COR-L47 (cell line): ENCODE measurements at regions not wholly inside any gene's neighbourhood (a gene's known extent, or its start where the extent isn't known, plus 50 kb on each side); places are given as distances from the start of the nearest gene placed in this dataset.
"Not testable (repeated sequence)": the region's sequence is repeated elsewhere in the genome, so short reads cannot be mapped to it uniquely, and the experiment has no call there.

ENCODE experiments used
- DNase-seq: peaks from one replicate; lab custom pipeline; 2025; lab: John Stamatoyannopoulos, UW

DNA sequence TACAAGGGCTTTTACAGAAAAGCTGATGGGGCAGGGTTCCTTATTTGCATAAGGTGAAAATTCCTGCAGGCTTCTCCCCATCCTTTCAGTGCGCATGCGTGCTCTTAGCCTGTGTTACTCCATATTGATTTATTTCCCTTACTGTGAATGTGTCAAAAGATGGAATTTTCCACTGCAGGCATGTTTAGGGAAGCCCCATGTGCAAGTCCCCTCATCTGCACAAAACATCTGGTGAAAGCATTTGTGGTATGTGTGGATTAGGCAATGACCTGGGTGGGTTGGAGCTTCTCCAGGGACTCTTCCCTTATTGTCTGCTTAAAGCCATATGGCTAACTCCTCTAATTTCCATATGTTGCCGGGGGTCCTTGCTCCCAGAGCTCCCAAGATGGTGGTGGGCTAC is 912.7 kb upstream of the LRFN5 start:
- no peak for DNase-seq

- DNase-seq = no peak
These were observed 915.6 kb upstream of the LRFN5 start for GRCh38 chr14:40691066-40691465.

GRCh38 chr14:40685764-40686163 is 920.9 kb upstream of the LRFN5 start:
- DNase-seq = no peak

- DNase-seq = no peak
These were observed 922.3 kb upstream of the LRFN5 start for GRCh38 chr14:40684328-40684727.

DNA sequence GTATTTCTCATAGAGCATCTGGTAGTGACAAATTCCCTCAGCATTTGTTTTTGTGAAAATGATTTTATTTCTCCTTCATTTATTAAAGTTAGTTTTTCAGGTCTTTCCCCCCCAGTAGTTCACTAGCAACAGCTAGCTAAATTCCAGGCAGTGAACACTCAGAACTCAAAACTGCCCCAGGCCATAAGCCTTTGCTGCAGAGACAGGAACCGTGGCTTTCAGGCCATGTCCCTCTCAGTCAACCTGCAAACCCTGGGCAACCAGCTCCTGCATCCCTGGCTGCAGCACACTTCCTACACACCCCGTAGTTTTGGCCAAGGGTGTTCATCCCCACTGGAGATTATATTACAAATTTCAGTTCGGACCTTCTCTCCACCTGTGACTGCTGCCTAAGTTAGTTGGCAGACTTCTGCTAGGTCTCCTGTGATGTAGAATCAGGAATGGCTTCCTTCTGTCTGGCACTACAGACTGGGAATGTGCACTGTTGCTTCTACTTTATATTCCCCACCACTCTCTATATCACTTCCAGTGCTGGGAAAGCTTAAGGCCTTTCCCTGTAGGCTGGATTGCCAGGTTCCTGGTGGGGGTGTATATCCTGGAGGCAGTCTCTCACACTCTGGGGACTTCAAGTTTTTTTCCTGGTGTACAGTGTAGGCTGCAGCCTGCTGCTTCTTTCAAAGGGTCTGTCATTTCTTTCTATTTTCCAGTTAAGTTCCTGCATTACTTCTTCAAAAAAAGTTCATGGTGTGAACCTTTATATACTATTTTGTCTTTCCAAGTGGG is 924.4 kb upstream of the LRFN5 start:
- DNase-seq = no peak

- DNase-seq = no peak
These were observed 927.4 kb upstream of the LRFN5 start for GRCh38 chr14:40679256-40679655.

- DNase-seq = not testable (repeated sequence)
These were observed 929.5 kb upstream of the LRFN5 start for GRCh38 chr14:40677206-40677605.

- DNase-seq = no peak
These were observed 932.2 kb upstream of the LRFN5 start for GRCh38 chr14:40674502-40674901.

DNA sequence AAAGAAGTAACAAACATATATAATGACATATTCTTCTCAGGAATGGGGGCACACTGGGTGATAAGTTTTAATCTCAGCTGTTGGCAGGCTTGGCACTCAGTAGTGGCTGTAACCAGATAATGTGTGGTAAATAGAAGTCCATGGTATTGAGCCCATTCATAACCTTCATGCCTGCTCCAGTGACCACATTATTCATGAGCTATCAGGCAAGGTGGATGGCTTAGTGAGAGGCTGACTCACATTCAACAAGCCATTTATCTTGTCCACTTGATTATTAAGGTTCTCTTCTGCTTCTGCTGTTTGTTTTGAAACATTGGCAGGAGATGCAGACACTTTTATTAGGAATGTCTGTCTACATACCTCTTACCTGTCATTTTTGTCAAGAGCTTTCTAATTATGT is 950.4 kb upstream of the LRFN5 start:
- no peak for DNase-seq

- no peak for DNase-seq
These were observed 954.5 kb upstream of the LRFN5 start for GRCh38 chr14:40652089-40652691.

DNA sequence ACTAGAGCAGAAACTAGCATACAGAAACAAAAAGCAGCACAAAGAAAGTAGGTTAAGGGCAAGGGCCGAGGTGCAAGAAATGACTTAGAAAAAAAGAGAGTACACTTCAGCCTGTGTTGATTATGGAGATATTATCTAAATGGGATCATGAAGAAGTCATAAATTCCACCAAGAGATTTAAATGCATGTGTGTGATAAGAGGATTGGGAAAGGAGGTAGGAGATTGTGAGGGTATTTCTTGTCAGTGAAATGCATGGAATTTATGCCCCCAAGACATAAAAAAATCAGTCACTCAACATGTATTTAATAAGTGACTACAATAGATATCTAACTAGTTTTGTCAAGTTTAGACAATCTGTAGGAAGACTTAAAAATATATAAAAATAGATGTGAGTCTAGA is 976.2 kb upstream of the LRFN5 start:
- DNase-seq = no peak

DNA sequence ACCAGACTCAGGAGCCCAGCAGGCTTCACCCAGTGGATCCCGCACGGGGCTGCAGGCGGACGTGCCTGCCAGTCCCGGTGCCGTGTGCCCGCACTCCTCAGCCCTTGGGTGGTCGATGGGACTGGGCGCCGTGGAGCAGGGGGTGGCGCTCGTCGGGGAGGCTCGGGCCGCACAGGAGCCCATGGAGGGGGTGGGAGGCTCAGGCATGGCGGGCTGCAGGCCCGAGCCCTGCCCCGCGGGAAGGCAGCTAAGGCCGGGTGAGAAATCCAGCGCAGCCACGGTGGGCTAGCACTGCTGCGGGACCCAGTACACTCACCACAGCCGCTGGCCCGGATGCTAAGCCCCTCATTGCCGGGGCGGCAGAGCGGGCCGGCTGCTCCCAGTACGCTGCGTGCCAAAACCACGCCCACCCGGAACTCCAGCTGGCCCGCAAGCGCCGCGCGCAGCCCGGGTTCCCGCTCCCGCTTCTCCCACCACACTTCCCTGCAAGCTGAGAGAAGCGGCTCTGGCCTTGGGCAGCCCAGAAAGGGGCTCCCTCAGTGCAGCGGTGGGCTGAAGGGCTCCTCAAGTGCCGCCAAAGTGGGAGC is 977.0 kb upstream of the LRFN5 start:
- DNase-seq = not testable (repeated sequence)

DNA sequence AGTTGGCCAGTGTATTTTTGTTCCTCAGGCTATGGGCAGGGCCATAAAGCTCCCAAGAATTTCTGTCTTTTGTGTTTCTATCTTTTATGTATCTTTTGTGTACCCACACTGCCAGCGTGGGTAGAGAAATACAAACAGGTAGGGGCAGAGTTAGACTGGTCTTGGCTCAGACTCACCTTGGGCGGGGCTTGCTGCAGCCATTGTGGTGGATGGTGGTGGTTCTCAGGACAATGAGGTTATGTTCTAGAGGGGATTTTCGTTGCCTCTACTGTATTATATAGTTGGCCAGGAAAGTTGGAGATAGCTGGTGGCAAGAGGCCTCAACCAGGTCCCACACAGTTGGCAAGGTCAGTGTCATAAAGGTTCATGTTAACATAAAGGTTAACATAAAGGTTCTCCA is 977.5 kb upstream of the LRFN5 start:
- DNase-seq = no peak

- no peak for DNase-seq
These were observed 983.0 kb upstream of the LRFN5 start for GRCh38 chr14:40623643-40624042.

GRCh38 chr14:40618225-40618898 is 988.3 kb upstream of the LRFN5 start:
- no peak for DNase-seq

DNA sequence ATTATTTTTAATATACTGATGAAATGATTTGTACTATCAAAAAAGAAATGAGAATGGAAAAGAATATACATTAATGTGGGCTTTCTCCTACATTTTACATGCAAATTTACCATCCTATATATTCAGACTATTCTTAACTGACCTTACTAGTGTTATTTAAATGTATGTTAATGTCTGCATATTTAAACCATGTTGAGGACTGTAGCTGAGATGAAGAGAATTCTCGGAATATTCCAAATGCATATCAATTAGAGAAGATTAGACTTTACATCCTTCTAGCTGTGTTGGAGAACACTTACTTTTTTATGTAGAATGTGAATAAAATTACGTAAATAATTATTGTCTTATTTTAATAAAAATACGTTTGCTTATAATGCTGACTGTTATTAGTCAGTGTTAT is 990.1 kb upstream of the LRFN5 start:
- DNase-seq = no peak

DNA sequence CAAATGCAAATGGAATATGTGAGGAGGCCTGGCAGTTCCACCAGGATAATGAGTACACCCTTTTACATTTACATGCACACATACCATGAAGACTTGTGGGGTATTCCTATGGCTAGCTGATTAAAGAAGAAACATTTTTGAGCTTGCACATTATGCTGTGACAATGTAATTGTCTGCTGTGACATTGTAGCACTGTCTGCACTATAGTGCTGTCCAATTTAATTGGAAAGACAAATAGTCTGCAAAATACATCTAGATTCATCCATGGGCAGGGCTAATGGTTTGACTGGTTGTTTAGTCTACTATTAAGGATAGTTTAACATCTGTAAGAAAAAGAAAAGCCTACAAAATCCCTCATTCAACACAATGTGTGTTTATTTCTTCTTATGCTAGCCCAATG is 1005.6 kb upstream of the LRFN5 start:
- no peak for DNase-seq

- no peak for DNase-seq
These were observed 1007.0 kb upstream of the LRFN5 start for GRCh38 chr14:40599725-40600124.

- DNase-seq = no peak
These were observed 1025.4 kb upstream of the LRFN5 start for GRCh38 chr14:40581264-40581663.

- no peak for DNase-seq
These were observed 1029.7 kb upstream of the LRFN5 start for GRCh38 chr14:40576880-40577478.

DNA sequence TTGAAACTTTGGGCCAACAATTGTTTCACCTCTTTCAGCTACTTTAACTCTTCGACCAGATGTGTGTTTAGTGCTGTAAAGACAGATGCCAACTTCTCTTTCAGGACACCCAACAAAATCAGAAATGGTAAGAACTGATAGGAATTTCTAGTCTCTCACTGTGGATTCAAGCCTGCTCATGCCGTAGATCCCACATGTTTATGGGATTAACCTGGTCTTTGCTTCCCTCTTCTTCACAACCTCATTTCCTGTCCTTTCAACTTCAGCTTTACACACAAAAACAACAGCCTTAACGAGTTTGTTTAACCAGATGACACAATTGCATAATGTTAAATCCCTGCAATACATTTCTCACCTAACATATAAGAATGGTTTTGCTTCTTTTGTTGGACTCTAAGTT is 1031.9 kb upstream of the LRFN5 start:
- DNase-seq = no peak

DNA sequence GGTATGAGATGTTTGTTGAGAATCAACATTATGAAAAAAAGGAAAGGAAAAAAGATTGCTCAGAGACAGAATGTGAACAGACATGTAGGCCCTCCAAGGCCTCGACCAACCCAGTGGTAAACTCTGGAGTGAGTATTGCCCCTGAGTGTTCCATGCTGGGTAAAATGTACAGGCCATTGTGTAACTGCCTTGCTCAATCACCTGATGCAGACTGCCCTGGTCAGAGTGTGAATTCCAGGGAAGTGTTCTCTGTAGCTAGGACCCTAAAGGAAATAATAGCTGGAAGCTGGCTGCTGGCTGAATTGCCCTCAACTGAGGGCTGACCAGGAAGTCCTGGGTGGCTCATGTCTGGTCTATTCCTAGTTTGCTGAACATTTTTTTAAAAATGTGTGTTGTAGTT is 1081.4 kb upstream of the LRFN5 start:
- DNase-seq = no peak

DNA sequence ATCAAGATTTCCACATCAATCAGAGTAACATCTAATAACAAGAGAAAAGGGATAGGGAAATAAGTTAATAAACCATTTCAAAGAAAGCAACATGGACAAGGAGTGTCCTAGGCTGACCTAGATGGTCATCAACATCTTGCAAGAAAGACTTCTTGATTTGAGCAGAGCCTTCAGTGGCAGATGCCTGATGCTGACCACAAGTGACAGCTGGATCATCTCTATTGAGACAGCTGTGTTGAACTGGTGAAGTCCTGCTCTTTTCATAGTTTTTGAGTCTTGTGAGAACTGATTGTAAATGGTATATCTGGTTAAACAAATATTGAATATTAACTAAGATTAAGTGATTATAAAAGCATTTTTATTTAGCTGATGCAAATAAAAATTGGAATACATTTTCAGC is 1083.6 kb upstream of the LRFN5 start:
- DNase-seq = no peak
